ENCODE measurements at regions not wholly inside any gene's neighbourhood (a gene's known extent, or its start where the extent isn't known, plus 50 kb on each side); places are given as distances from the start of the nearest gene placed in this dataset.

DNA sequence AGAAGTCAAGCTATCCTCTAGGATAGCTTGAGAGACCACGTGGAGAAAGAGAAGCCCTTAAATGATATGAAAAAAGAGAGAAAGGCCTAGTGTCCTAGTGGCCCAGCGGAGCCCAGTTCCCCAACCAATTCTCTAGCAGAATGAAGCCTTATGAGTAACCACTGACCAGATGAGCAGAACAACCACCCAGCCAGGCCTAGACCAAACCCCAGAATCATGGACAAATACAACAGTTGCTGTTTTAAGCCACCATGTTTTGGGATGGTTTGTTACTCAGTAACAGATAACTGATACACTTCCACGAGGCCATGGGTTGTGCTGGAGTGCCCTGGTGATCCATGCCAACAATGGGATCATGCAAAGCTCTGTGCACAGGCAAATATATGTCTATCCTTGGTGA is 377.1 kb downstream of the SOX9 start:
- DNase-seq (ENCODE audit: low read depth): no peak
- TF ChIP-seq, protein P1, sequence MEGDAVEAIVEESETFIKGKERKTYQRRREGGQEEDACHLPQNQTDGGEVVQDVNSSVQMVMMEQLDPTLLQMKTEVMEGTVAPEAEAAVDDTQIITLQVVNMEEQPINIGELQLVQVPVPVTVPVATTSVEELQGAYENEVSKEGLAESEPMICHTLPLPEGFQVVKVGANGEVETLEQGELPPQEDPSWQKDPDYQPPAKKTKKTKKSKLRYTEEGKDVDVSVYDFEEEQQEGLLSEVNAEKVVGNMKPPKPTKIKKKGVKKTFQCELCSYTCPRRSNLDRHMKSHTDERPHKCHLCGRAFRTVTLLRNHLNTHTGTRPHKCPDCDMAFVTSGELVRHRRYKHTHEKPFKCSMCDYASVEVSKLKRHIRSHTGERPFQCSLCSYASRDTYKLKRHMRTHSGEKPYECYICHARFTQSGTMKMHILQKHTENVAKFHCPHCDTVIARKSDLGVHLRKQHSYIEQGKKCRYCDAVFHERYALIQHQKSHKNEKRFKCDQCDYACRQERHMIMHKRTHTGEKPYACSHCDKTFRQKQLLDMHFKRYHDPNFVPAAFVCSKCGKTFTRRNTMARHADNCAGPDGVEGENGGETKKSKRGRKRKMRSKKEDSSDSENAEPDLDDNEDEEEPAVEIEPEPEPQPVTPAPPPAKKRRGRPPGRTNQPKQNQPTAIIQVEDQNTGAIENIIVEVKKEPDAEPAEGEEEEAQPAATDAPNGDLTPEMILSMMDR (IDR thresholded peaks at IDR 0.05; ENCODE audit: control insufficient read depth, extremely low read depth, insufficient read depth): no peak

DNA sequence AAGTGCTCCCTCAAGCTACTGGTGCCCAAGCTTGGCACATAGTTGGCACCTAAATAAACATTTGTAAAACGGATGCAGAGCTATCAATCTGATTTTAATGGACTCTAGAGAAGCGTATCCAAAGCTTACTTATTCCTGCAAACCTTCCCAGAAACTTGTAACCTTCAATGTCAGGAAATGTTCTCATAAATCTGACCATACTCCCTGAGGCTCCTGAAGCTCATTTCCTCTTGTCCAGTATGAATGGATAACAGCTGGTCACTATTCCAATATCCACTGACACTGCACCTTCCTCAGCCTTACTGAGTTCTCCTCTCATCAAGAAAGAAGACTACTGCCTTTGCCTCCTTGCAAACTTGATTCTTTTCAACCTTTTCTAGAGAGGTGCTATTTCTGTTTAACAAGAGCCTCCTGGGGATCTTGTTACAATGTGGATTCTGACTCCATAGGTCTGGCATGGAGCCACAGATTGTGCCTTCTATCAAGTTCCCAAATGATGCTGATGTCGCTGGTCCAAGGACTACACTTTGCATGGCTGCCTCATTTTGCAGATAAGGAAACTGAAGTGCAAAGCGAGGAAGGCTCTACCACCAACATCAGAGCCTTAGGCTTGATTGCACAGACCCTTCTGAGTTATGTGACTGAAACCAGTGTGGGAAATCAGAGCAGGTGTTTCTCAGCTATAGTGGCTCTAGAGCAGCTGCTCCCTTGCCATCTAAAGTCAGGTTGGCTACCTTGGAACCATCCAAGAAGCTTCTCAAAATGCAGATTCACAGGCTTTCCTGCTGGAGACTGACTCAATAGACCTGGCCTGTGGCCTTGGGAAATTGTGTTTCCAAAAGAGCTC is 377.8 kb downstream of the SOX9 start:
- no peak for DNase-seq (ENCODE audit: low read depth)
- H3K4me3 ChIP-seq (ENCODE audit: low read depth, low read length): no peak overlapping the region
- TF ChIP-seq, protein P1 (IDR thresholded peaks at IDR 0.05; ENCODE audit: control insufficient read depth, extremely low read depth, insufficient read depth): no peak

More for the DNA sequence above, 377.1 kb downstream of the SOX9 start:
- no peak overlapping the region for H3K4me3 ChIP-seq (ENCODE audit: low read depth, low read length)

GRCh38 chr17:72501404-72502370 is 380.9 kb downstream of the SOX9 start:
- H3K4me3 ChIP-seq (ENCODE audit: low read depth, low read length): no peak overlapping the region
- TF ChIP-seq, protein P1 (IDR thresholded peaks at IDR 0.05; ENCODE audit: control insufficient read depth, extremely low read depth, insufficient read depth): peak; percentile 8; the same call in 1 of the 2 replicates
- DNase-seq (ENCODE audit: low read depth): peak; percentile 78

- TF ChIP-seq, protein P1 (IDR thresholded peaks at IDR 0.05; ENCODE audit: control insufficient read depth, extremely low read depth, insufficient read depth): no peak
- H3K4me3 ChIP-seq (ENCODE audit: low read depth, low read length): no peak overlapping the region
- no peak for DNase-seq (ENCODE audit: low read depth)
Observed at GRCh38 chr17:72502371-72503341, 381.8 kb downstream of the SOX9 start.

- no peak overlapping the region for H3K4me3 ChIP-seq (ENCODE audit: low read depth, low read length)
- TF ChIP-seq, protein P1 (IDR thresholded peaks at IDR 0.05; ENCODE audit: control insufficient read depth, extremely low read depth, insufficient read depth): no peak
- DNase-seq (ENCODE audit: low read depth): no peak
Observed at GRCh38 chr17:72503556-72503955, 382.7 kb downstream of the SOX9 start.

GRCh38 chr17:72504783-72505182 is 384.0 kb downstream of the SOX9 start:
- DNase-seq (ENCODE audit: low read depth): no peak
- no peak overlapping the region for H3K4me3 ChIP-seq (ENCODE audit: low read depth, low read length)
- TF ChIP-seq, protein P1 (IDR thresholded peaks at IDR 0.05; ENCODE audit: control insufficient read depth, extremely low read depth, insufficient read depth): no peak

Measured in LNCaP clone FGC (cell line).